ENCODE measurements at regions not wholly inside any gene's neighbourhood (a gene's known extent, or its start where the extent isn't known, plus 50 kb on each side); places are given as distances from the start of the nearest gene placed in this dataset.

DNA sequence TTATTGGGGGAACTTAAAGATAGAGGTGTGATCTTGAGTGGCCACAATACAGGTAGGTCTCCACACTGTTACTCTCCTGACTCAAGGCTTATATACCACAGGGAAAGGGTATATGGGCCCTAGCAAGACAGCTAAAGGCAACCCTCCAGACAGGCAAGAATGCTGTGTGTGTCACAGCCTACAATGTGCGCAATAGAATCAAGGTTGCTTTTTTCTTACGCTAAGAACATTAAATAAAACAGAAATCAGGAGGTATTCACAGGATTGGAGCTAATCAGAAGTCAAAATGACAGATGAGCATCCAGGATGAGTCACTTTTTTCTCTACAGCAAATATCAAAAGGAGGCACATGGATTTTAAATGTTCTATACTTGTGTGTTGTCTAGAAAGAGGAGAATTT, 1797.9 kb upstream of the SEL1L start:
- H3K4me1 Mint-ChIP-seq (ENCODE audit: unreplicated experiment): peaks cover 13% of the 10 kb centered on the region
- no peaks in the 10 kb centered on the region for H3K27me3 Mint-ChIP-seq (ENCODE audit: unreplicated experiment)
- TF ChIP-seq, protein P1, sequence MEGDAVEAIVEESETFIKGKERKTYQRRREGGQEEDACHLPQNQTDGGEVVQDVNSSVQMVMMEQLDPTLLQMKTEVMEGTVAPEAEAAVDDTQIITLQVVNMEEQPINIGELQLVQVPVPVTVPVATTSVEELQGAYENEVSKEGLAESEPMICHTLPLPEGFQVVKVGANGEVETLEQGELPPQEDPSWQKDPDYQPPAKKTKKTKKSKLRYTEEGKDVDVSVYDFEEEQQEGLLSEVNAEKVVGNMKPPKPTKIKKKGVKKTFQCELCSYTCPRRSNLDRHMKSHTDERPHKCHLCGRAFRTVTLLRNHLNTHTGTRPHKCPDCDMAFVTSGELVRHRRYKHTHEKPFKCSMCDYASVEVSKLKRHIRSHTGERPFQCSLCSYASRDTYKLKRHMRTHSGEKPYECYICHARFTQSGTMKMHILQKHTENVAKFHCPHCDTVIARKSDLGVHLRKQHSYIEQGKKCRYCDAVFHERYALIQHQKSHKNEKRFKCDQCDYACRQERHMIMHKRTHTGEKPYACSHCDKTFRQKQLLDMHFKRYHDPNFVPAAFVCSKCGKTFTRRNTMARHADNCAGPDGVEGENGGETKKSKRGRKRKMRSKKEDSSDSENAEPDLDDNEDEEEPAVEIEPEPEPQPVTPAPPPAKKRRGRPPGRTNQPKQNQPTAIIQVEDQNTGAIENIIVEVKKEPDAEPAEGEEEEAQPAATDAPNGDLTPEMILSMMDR (IDR thresholded peaks at IDR 0.05): no peak
- DNase-seq (ENCODE audit: extremely low spot score, unreplicated experiment): no peak
- H3K36me3 Mint-ChIP-seq (ENCODE audit: unreplicated experiment): no peaks in the 10 kb centered on the region
- no peak overlapping the region for H3K27ac Mint-ChIP-seq (ENCODE audit: unreplicated experiment)
- no peaks in the 10 kb centered on the region for H3K9me3 Mint-ChIP-seq (ENCODE audit: unreplicated experiment)
- no peak overlapping the region for H3K4me3 Mint-ChIP-seq (ENCODE audit: unreplicated experiment)

DNA sequence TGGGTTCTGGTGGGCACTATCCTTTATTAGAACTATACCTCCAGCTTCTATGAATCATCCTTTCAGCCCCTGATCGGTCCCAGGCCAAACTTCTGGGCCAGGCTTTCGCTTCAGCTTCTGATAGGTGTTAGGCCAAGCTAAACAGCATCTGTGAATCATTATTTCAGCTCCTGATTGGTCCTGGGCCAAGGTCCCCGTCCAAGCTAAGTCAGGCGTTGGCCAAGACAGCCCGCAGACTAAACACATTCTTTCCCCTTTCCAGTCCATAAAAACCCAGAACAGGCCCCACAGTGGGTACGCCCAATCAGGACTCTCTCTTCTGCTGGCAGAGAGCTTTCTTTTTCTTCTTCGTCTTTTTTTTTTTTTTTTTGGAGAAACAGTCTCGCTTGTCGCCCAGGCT, 1808.9 kb upstream of the SEL1L start:
- H3K4me1 Mint-ChIP-seq (ENCODE audit: unreplicated experiment): peaks cover 2% of the 10 kb centered on the region
- peaks cover 2% of the 10 kb centered on the region for H3K36me3 Mint-ChIP-seq (ENCODE audit: unreplicated experiment)
- TF ChIP-seq, protein P1 (IDR thresholded peaks at IDR 0.05): no peak
- H3K27ac Mint-ChIP-seq (ENCODE audit: unreplicated experiment): no peak overlapping the region
- DNase-seq (ENCODE audit: extremely low spot score, unreplicated experiment): no peak
- H3K27me3 Mint-ChIP-seq (ENCODE audit: unreplicated experiment): no peaks in the 10 kb centered on the region
- H3K4me3 Mint-ChIP-seq (ENCODE audit: unreplicated experiment): no peak overlapping the region
- H3K9me3 Mint-ChIP-seq (ENCODE audit: unreplicated experiment): peaks cover 26% of the 10 kb centered on the region

DNA sequence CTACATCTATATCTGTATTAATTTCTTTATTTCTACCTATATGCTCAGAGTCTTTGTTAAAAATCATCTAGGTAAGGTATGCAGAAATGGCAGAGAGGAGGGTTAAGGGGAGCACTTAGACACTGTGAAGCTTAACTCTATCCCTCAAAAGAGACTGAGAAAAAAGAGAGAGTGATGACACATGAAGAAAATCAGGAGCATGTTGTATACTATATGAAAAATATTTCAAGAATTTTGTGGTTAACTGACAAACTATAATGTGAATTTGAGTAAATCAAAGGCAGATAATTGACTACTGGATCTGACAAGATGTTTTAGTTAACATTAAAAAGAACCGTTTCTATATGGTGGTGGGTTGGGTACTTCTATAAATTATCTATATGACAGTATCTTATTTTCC, 1814.2 kb upstream of the SEL1L start:
- Mint-ChIP-seq H3K9me3 (ENCODE audit: unreplicated experiment) (peaks cover 10% of the 10 kb centered on the region), H3K36me3 (ENCODE audit: unreplicated experiment) (no peaks in the 10 kb centered on the region), H3K27ac (ENCODE audit: unreplicated experiment) (peak overlapping the region; percentile 52), H3K4me3 (ENCODE audit: unreplicated experiment) (no peak overlapping the region), H3K27me3 (ENCODE audit: unreplicated experiment) (no peaks in the 10 kb centered on the region), H3K4me1 (ENCODE audit: unreplicated experiment) (peaks cover 10% of the 10 kb centered on the region)
- TF ChIP-seq, protein P1 (IDR thresholded peaks at IDR 0.05): no peak
- no peak for DNase-seq (ENCODE audit: extremely low spot score, unreplicated experiment)

DNA sequence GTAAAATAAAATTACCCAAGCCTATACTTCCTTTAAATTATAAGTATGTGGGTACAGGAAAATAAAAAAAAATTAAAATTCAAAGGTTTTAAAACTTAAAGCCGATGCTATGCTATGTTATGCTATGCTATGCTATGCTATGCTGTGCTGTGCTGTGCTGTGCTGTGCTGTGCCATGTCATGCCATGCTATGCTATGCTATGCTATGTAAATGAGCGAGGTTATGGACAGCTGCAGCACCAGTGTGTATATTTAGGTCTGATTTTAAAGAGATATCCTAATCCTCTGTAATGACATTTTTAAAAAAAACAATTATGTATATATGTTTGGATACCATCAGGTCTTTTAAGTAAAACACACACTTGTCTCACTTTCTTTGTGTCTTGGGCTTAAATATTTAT, 1822.0 kb upstream of the SEL1L start:
- Mint-ChIP-seq H3K36me3 (ENCODE audit: unreplicated experiment) (no peaks in the 10 kb centered on the region), H3K4me1 (ENCODE audit: unreplicated experiment) (no peaks in the 10 kb centered on the region), H3K27me3 (ENCODE audit: unreplicated experiment) (no peaks in the 10 kb centered on the region), H3K4me3 (ENCODE audit: unreplicated experiment) (no peak overlapping the region), H3K27ac (ENCODE audit: unreplicated experiment) (no peak overlapping the region), H3K9me3 (ENCODE audit: unreplicated experiment) (peaks cover 25% of the 10 kb centered on the region)
- TF ChIP-seq, protein P1 (IDR thresholded peaks at IDR 0.05): no peak
- DNase-seq (ENCODE audit: extremely low spot score, unreplicated experiment): no peak

DNA sequence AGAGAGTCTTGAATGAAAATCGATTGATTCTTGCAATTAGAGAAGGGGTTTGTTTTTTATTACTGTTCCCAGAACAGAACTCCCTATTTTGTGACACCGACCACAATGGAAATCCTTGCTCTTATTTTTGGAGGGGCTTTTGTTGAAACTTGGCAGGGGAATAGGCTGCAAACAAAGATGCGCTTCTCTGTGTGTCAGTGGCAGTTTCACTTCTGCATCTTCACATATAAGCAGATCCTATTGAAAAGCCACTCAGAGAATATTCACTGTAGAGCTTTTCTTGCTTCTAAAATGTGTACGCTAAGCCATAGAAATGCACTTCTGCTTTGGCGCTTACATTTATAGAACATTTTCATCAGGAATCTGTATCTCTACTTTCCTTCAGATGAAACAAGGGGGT, 1822.4 kb upstream of the SEL1L start:
- no peaks in the 10 kb centered on the region for H3K27me3 Mint-ChIP-seq (ENCODE audit: unreplicated experiment)
- no peaks in the 10 kb centered on the region for H3K36me3 Mint-ChIP-seq (ENCODE audit: unreplicated experiment)
- no peaks in the 10 kb centered on the region for H3K4me1 Mint-ChIP-seq (ENCODE audit: unreplicated experiment)
- H3K9me3 Mint-ChIP-seq (ENCODE audit: unreplicated experiment): peaks cover 25% of the 10 kb centered on the region
- H3K27ac Mint-ChIP-seq (ENCODE audit: unreplicated experiment): no peak overlapping the region
- H3K4me3 Mint-ChIP-seq (ENCODE audit: unreplicated experiment): no peak overlapping the region
- TF ChIP-seq, protein P1 (IDR thresholded peaks at IDR 0.05): no peak
- no peak for DNase-seq (ENCODE audit: extremely low spot score, unreplicated experiment)

Measured in osteocyte (in vitro differentiated cells).